ENCODE measurements at regions not wholly inside any gene's neighbourhood (a gene's known extent, or its start where the extent isn't known, plus 50 kb on each side); places are given as distances from the start of the nearest gene placed in this dataset.

DNA sequence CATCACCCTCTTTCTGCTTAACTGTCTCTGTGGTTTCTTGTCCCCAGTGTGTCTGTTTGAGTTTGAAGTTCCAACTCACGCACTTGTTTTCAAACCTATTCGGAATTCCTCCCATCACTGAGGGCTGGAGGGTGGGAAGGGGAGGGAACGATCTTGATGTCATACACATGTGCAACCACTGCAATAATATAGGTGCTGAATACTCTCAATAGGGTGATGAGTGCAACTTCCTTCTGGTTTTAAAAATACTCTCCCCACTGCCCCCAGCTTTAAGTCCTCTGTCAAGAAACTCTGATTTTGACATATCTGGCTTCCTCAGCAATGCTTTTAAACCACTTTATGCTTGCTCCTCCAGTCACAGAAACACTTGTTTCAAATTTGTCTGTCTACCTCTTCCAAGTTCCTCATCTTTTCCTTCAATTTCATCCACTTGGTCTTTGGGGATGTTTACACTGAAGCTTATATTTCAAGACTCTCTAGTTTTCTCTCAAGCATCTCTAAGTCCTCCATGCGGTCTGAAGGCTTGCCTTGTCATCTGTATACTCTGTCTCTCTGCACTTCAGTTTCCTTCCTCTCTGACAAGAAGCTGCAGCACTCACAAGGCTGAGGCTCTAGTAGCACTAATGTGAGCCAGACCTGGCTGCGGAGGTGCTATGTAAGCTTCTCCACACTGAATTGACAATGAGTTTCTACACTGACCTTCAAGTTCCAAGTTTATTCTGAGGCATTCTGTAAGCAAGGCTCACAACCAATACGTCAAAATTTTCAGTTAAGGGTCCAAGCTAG is 422.3 kb downstream of the ZEB2 start:
- TF ChIP-seq, protein P1, sequence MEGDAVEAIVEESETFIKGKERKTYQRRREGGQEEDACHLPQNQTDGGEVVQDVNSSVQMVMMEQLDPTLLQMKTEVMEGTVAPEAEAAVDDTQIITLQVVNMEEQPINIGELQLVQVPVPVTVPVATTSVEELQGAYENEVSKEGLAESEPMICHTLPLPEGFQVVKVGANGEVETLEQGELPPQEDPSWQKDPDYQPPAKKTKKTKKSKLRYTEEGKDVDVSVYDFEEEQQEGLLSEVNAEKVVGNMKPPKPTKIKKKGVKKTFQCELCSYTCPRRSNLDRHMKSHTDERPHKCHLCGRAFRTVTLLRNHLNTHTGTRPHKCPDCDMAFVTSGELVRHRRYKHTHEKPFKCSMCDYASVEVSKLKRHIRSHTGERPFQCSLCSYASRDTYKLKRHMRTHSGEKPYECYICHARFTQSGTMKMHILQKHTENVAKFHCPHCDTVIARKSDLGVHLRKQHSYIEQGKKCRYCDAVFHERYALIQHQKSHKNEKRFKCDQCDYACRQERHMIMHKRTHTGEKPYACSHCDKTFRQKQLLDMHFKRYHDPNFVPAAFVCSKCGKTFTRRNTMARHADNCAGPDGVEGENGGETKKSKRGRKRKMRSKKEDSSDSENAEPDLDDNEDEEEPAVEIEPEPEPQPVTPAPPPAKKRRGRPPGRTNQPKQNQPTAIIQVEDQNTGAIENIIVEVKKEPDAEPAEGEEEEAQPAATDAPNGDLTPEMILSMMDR (IDR thresholded peaks at IDR 0.05; ENCODE audit: unreplicated experiment), result no peak
- Mint-ChIP-seq H3K9me3 (ENCODE audit: low read depth) (peaks cover 3% of the 10 kb centered on the region), H3K4me1 (ENCODE audit: low read depth) (peaks cover 5% of the 10 kb centered on the region), H3K36me3 (ENCODE audit: insufficient read depth) (no peaks in the 10 kb centered on the region), H3K27me3 (no peaks in the 10 kb centered on the region), H3K27ac (no peak overlapping the region), H3K4me3 (ENCODE audit: low read depth) (no peak overlapping the region)
- no peak for DNase-seq (ENCODE audit: low spot score, unreplicated experiment)

DNA sequence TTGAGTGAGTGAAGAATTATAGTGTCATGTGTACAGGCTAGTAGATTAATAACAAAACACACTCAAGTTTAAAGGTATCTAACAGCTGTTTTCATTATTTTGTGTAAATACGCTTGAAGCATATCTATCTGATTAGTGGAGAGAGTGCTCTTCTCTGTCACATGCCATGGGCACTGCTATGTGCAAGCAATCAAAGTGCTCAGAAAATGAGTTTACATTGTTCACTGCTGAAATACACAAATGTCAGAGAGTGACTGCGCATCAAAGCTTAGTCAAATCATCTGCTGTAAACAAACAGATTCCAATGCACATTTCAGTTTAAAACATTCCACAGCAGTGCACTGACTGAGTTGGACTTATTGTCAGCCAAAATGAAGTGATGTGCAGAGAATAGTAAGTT is 423.4 kb downstream of the ZEB2 start:
- Mint-ChIP-seq H3K9me3 (ENCODE audit: low read depth) (peaks cover 3% of the 10 kb centered on the region), H3K4me1 (ENCODE audit: low read depth) (peaks cover 5% of the 10 kb centered on the region), H3K4me3 (ENCODE audit: low read depth) (no peak overlapping the region), H3K27me3 (no peaks in the 10 kb centered on the region), H3K27ac (no peak overlapping the region), H3K36me3 (ENCODE audit: insufficient read depth) (no peaks in the 10 kb centered on the region)
- TF ChIP-seq, protein P1 (IDR thresholded peaks at IDR 0.05; ENCODE audit: unreplicated experiment), result no peak
- DNase-seq (ENCODE audit: low spot score, unreplicated experiment), result no peak

GRCh38 chr2:144094408-144095151 is 425.3 kb downstream of the ZEB2 start:
- no peak for DNase-seq (ENCODE audit: low spot score, unreplicated experiment)

GRCh38 chr2:144091622-144092021 is 428.3 kb downstream of the ZEB2 start:
- no peak for DNase-seq (ENCODE audit: low spot score, unreplicated experiment)
- Mint-ChIP-seq H3K4me1 (ENCODE audit: low read depth) (peaks cover 5% of the 10 kb centered on the region), H3K27ac (no peak overlapping the region), H3K4me3 (ENCODE audit: low read depth) (no peak overlapping the region), H3K9me3 (ENCODE audit: low read depth) (peaks cover 7% of the 10 kb centered on the region), H3K27me3 (no peaks in the 10 kb centered on the region), H3K36me3 (ENCODE audit: insufficient read depth) (peaks cover 2% of the 10 kb centered on the region)
- TF ChIP-seq, protein P1 (IDR thresholded peaks at IDR 0.05; ENCODE audit: unreplicated experiment), result no peak

More at GRCh38 chr2:144094408-144095151, 425.3 kb downstream of the ZEB2 start:
- Mint-ChIP-seq H3K27me3 (no peaks in the 10 kb centered on the region), H3K27ac (no peak overlapping the region), H3K4me1 (ENCODE audit: low read depth) (peaks cover 5% of the 10 kb centered on the region), H3K9me3 (ENCODE audit: low read depth) (peaks cover 7% of the 10 kb centered on the region), H3K4me3 (ENCODE audit: low read depth) (no peak overlapping the region), H3K36me3 (ENCODE audit: insufficient read depth) (peaks cover 2% of the 10 kb centered on the region)
- TF ChIP-seq, protein P1 (IDR thresholded peaks at IDR 0.05; ENCODE audit: unreplicated experiment), result no peak

DNA sequence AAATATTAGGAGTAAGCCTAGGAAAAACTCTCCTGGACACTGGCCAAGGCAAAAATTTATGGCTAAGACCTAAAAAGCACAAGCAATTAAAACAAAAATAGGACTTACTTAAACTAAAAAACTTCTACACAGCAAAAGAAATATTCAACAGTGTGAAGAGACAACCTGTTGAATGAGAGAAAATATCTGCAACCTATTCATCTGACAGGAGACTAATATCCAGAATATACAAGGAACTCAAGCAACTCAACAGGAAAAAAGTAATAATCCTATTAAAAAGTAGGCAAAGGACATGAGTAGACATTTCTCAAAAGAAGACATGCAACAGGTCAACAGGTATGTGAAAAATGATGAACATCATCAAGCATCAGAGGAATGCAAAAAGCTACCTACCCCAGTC is 431.1 kb downstream of the ZEB2 start:
- Mint-ChIP-seq H3K9me3 (ENCODE audit: low read depth) (peaks cover 4% of the 10 kb centered on the region), H3K27me3 (no peaks in the 10 kb centered on the region), H3K27ac (no peak overlapping the region), H3K4me1 (ENCODE audit: low read depth) (no peaks in the 10 kb centered on the region), H3K4me3 (ENCODE audit: low read depth) (no peak overlapping the region), H3K36me3 (ENCODE audit: insufficient read depth) (peaks cover 2% of the 10 kb centered on the region)
- TF ChIP-seq, protein P1 (IDR thresholded peaks at IDR 0.05; ENCODE audit: unreplicated experiment), result no peak
- DNase-seq (ENCODE audit: low spot score, unreplicated experiment), result no peak

Measured in progenitor cell of endocrine pancreas (in vitro differentiated cells).